ENCODE measurements at regions not wholly inside any gene's neighbourhood (a gene's known extent, or its start where the extent isn't known, plus 50 kb on each side); places are given as distances from the start of the nearest gene placed in this dataset.

DNA sequence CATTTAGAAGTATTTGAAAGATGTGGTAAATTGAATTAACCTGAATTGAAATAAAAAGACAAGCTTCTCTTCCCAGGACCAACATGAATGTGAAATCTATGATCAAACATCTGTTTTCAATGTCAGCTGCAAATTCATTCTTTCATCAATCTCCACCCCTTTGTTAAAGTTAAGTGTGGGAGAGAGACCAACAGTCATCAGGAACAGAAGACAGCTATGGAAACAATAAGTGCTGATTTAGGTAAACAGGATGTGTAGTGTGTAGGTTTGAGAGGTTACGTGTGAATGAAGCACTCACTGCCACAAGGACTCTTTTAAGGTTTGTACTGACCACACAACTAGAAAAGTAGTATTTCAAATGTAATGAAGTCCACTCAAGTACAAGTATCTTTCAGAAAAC lies 1659.8 kb upstream of the CELF4 start:
- Histone ChIP-seq H4K20me1 (ENCODE audit: insufficient read depth, low read length) (no peaks in the 10 kb centered on the region), H3K9ac (ENCODE audit: low read length) (no peak overlapping the region), H3K27ac (ENCODE audit: low read depth, low read length, poor library complexity, severe bottlenecking) (no peak overlapping the region), H2AFZ (ENCODE audit: low read length) (no peak overlapping the region), H3K27me3 (ENCODE audit: insufficient read depth, low read length) (no peaks in the 10 kb centered on the region), H3F3A (ENCODE audit: insufficient read depth, low read length) (no peaks in the 10 kb centered on the region), H3K9me2 (ENCODE audit: low read depth, low read length) (no peaks in the 10 kb centered on the region), H3K36me3 (ENCODE audit: insufficient read depth, low read length) (no peaks in the 10 kb centered on the region), H3K4me1 (ENCODE audit: insufficient read depth, low read length, severe bottlenecking) (no peaks in the 10 kb centered on the region), H3K9me3 (ENCODE audit: low read length) (no peaks in the 10 kb centered on the region), H3K79me2 (ENCODE audit: insufficient read depth, low read length) (no peaks in the 10 kb centered on the region), H3K4me3 (ENCODE audit: low read depth, low read length, poor library complexity, severe bottlenecking) (no peak overlapping the region), H3K4me2 (ENCODE audit: low read length) (no peak overlapping the region)
- TF ChIP-seq, protein P1, sequence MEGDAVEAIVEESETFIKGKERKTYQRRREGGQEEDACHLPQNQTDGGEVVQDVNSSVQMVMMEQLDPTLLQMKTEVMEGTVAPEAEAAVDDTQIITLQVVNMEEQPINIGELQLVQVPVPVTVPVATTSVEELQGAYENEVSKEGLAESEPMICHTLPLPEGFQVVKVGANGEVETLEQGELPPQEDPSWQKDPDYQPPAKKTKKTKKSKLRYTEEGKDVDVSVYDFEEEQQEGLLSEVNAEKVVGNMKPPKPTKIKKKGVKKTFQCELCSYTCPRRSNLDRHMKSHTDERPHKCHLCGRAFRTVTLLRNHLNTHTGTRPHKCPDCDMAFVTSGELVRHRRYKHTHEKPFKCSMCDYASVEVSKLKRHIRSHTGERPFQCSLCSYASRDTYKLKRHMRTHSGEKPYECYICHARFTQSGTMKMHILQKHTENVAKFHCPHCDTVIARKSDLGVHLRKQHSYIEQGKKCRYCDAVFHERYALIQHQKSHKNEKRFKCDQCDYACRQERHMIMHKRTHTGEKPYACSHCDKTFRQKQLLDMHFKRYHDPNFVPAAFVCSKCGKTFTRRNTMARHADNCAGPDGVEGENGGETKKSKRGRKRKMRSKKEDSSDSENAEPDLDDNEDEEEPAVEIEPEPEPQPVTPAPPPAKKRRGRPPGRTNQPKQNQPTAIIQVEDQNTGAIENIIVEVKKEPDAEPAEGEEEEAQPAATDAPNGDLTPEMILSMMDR (IDR thresholded peaks at IDR 0.05; ENCODE audit: low read length): no peak
- no peak for TF ChIP-seq EZH2 (IDR thresholded peaks at IDR 0.05; ENCODE audit: borderline replicate concordance, low read length)

DNA sequence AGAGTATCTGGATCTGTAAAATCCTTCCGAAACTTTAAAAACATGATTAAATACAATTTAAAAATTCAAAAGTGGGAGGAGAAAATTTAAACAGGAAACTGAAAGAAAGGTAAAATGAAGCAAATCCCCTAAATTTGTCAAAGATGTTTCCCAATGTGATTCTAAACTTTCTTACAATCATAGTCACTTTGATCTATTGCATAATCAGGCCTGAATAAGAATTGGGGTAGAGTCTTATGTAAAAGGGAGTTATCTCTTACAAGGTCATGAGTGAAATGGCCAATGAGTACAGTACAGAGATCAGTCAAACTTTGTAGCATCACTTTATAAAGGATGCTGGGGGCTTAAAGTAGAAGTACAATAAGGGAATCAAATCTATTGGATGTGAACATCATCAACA lies 1657.7 kb upstream of the CELF4 start:
- H4K20me1 ChIP-seq (ENCODE audit: insufficient read depth, low read length): no peaks in the 10 kb centered on the region
- no peaks in the 10 kb centered on the region for H3K4me1 ChIP-seq (ENCODE audit: insufficient read depth, low read length, severe bottlenecking)
- TF ChIP-seq, protein P1 (IDR thresholded peaks at IDR 0.05; ENCODE audit: low read length): no peak
- no peak for TF ChIP-seq EZH2 (IDR thresholded peaks at IDR 0.05; ENCODE audit: borderline replicate concordance, low read length)
- H3K4me3 ChIP-seq (ENCODE audit: low read depth, low read length, poor library complexity, severe bottlenecking): no peak overlapping the region
- no peak overlapping the region for H3K4me2 ChIP-seq (ENCODE audit: low read length)
- no peaks in the 10 kb centered on the region for H3K79me2 ChIP-seq (ENCODE audit: insufficient read depth, low read length)
- no peak overlapping the region for H3K27ac ChIP-seq (ENCODE audit: low read depth, low read length, poor library complexity, severe bottlenecking)
- H3K9me3 ChIP-seq (ENCODE audit: low read length): no peaks in the 10 kb centered on the region
- H3K27me3 ChIP-seq (ENCODE audit: insufficient read depth, low read length): no peaks in the 10 kb centered on the region
- H3K9me2 ChIP-seq (ENCODE audit: low read depth, low read length): no peaks in the 10 kb centered on the region
- H2AFZ ChIP-seq (ENCODE audit: low read length): no peak overlapping the region
- H3K9ac ChIP-seq (ENCODE audit: low read length): no peak overlapping the region
- no peaks in the 10 kb centered on the region for H3K36me3 ChIP-seq (ENCODE audit: insufficient read depth, low read length)
- H3F3A ChIP-seq (ENCODE audit: insufficient read depth, low read length): no peaks in the 10 kb centered on the region

GRCh38 chr18:39215920-39216319 lies 1650.3 kb upstream of the CELF4 start:
- Histone ChIP-seq H3K4me3 (ENCODE audit: low read depth, low read length, poor library complexity, severe bottlenecking) (no peak overlapping the region), H3K27ac (ENCODE audit: low read depth, low read length, poor library complexity, severe bottlenecking) (no peak overlapping the region), H2AFZ (ENCODE audit: low read length) (no peak overlapping the region), H3F3A (ENCODE audit: insufficient read depth, low read length) (no peaks in the 10 kb centered on the region), H4K20me1 (ENCODE audit: insufficient read depth, low read length) (no peaks in the 10 kb centered on the region), H3K27me3 (ENCODE audit: insufficient read depth, low read length) (no peaks in the 10 kb centered on the region), H3K4me2 (ENCODE audit: low read length) (no peak overlapping the region), H3K79me2 (ENCODE audit: insufficient read depth, low read length) (no peaks in the 10 kb centered on the region), H3K9ac (ENCODE audit: low read length) (no peak overlapping the region), H3K4me1 (ENCODE audit: insufficient read depth, low read length, severe bottlenecking) (no peaks in the 10 kb centered on the region), H3K9me2 (ENCODE audit: low read depth, low read length) (no peaks in the 10 kb centered on the region), H3K36me3 (ENCODE audit: insufficient read depth, low read length) (no peaks in the 10 kb centered on the region), H3K9me3 (ENCODE audit: low read length) (no peaks in the 10 kb centered on the region)
- TF ChIP-seq, protein P1 (IDR thresholded peaks at IDR 0.05; ENCODE audit: low read length): no peak
- TF ChIP-seq EZH2 (IDR thresholded peaks at IDR 0.05; ENCODE audit: borderline replicate concordance, low read length): no peak
